CD4-positive, alpha-beta T cell treated with Interleukin-1 beta for 1 hour (primary cell): ENCODE measurements at regions not wholly inside any gene's neighbourhood (a gene's known extent, or its start where the extent isn't known, plus 50 kb on each side); places are given as distances from the start of the nearest gene placed in this dataset.
"Not testable (repeated sequence)": the region's sequence is repeated elsewhere in the genome, so short reads cannot be mapped to it uniquely, and the experiment has no call there.

Experiments
- DNase-seq, 2 donors: peaks; one replicate each; pipeline ENCODE4 v3.0.0-alpha.2; 2020 to 2022

DNA sequence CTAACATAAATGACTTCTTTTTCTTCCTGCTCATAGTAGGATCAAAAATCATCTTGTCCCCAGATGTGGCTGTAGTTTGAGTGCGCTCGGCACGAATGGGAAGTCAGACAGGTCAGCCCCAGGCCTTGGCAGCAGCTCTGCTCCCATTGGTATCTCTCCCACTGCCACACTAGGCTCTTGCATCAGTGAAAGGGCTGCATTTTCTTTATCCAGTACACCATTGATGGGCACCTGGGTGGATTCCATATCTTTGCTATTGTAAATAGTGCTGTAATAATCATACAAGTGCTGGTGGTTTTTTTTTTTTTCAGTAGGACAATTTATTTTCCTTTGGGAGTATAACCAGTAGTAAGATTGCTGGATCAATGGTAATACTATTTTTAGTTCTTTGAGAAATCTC, 865.5 kb downstream of the CCDC85A start:
- no peak for DNase-seq

DNA sequence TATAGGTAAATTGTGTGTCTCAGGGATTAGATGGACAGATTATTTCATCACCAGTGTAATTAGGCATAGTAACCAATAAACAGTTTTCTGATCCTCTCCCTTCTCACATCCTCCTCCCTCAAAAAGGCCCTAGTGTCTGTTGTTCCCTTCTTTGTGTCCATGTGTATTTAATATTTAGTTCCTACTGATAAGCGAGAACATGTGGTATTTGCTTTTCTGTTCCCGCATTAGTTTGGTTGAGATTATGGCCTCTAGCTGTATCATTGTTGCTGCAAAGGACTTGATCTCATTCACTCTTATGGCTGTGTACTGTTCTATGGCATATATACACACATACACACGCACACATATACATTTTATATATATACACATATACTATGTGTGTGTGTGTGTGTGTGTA, 866.2 kb downstream of the CCDC85A start:
- no peak for DNase-seq

DNA sequence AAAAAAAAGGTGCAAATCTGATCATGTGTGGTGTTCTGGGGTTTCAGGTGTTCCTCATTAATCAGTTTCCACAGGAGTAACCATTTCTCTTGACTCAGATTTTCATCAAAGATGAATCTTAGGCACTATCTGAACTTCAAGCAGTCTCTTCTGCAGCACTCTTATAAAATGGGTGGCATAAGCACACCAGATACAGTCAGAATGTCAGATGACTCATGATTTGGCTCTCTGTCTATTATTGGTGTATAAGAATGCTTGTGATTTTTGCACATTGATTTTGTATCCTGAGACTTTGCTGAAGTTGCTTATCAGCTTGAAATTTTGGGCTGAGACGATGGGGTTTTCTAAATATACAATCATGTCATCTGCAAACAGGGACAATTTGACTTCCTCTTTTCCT, 882.5 kb downstream of the CCDC85A start:
- DNase-seq, result not testable (repeated sequence)

DNA sequence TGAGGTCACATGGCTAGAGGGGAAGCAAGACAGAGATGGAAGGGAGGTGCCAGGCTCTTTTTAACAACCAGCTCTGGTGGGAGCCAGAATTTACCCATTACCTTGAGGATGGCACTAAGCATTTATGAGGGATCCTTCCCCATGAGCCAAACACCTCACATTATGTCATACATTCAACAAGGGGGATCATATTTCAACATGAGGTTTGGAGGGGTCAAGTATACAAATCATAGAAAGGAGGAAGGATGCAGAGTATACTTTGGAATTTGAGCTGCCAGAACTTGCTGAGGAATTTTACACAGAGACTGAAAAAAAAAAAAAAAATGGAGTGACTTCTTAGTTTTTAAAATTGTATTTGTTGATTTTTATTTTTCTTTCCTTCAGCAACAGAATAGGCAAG, 891.4 kb downstream of the CCDC85A start:
- no peak for DNase-seq

DNA sequence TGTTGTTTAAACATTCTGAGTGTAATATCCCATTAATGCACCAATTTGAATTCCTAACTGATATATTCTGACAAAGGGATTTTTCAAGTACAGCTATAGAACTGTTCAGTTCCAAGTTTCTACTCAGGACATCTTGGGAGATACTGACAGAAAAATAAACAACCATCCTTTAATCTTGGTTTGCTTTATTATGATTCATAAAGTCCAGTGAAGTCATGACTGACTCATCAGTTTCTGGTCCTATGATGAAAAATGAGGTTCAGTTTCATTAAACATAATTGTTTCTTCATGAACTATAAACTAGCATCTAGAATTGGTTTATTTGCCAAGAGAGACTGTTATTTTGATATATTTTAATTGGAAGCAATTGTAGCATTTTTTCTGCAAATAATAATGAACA, 896.2 kb downstream of the CCDC85A start:
- DNase-seq, result no peak

DNA sequence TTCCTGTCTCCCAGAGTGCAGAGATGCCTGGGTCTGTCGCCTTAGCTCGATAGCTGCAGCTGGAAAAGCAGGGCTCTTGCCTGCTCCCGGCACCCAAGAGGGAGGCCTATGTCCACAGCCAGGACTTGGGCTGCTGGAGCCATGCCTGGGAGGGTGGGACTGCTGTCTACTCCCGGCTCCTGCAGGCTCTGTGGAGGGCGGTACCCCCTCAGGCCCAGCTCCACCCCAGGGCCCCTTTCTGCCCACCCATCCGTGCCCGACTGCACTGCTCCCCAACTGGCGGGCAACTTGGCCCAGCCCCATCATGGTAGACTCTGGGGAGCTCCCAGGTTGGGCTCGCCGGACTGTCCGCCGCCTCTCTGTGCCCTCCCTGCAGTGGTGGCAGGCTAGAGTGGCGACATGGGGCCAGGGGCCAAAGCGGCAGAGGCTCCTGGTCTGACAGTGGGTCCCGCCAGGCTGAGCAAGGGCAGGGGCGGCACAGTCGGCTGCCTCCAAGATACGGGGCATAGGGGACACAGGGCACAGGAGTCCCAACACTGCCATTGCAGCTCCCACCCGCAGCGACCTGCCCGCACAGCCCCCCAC, 901.0 kb downstream of the CCDC85A start:
- no peak for DNase-seq

DNA sequence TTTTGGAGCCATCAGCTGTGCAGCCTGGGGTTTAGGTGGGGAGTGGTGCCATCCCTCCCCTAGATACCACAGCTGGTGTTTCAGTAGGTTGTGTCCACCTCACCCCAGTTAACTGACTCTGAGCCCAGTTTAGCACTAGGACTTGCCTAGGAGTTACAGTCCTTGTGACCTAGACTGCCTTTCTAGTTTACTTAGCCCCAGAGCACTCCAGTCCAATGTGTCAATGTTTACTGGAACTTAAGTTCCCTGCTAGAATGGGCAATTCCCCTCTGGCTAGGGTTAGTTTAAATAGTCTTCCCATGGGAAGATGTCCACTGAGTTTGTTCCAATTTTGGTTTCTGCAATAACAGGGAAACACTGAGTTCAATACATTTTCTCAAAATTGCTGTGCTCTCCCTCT, 909.2 kb downstream of the CCDC85A start:
- DNase-seq, result no peak

DNA sequence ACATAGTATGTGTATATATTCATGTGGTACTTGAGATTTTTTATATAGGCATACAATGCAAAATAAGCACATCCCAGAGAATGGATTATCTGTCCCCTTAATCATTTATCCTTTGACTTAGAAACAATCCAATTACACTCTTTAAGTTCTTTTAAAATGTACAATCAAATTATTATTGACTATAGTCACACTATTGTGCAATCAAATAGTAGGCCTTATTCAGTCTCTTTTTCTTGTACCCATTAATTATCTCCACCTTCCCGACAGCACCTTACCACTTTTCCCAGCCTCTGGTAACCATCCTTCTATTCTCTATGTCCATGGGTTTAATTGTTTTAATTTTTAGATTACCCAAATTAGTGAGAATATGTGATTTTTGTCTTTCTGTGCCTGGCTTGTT, 914.1 kb downstream of the CCDC85A start:
- no peak for DNase-seq

DNA sequence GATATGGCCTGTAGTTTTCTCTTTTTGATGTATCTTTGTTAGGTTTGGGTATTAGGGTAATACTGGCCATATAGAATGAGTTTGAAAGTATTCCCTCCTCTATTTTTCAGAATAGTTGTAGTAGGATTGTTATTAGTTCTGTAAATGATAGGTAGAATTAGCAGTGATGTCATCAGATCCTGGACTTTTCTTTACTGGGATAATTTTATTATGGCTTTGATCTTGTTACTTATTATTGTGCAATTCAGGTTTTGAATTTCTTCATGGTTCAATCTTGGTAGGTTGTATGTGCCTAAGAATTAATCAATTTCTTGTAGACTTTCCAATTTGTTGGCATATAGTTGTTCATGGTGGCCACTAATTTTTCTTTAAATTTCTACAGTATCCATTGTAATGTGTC, 916.6 kb downstream of the CCDC85A start:
- no peak for DNase-seq

DNA sequence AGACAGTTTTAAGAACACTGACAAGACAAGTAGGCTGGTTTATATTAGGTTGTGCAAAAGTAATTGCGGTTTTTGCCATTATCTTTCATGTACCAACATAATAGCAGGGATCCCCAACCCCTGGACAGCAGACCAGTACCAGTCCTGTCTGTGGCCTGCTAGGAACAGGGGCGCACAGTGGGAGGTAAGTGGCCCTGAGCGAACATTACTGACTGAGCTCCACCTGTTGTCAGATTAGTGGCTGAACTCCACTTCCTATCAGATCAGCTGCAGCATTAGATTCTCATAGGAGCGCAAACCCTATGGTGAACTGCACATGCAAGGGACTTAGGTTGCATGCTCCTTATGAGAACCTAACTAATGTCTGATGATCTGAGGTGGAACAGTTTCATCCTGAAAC, 921.9 kb downstream of the CCDC85A start:
- no peak for DNase-seq

DNA sequence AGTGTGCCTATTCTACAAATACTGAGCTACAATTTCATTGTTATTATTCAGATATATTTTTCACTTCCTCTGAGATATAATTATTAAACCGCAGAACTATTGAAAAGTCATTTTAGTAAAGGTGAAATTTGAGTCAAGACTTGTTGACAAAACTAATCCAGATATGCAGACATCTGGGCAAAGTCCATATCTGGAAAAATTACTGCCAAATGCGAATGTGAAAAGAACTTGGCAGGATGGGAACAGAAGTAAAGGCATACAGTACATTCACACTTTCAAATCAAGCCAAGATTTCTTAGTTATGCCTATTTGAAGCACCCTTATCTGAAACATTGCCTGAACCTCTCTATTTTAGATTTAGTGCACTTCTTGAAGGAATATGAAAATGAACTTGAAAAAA, 923.6 kb downstream of the CCDC85A start:
- no peak for DNase-seq

DNA sequence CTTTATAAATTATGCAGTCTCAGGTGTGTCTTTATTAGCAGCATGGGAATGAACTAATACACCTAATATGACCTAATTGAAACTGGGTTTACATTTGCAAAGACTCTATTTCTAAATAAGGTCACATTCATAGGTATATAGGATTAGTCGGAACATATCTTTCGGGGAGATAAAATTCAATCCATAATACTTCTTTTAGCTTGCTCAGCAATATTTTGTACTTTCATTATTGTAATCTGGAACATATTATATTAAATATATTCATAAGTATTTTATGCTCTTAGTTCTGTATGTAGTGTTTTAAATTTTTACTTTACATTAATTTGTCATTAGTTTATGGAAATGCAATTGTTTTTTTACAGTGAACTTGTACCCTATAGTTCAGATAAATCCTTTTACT, 927.7 kb downstream of the CCDC85A start:
- DNase-seq, result no peak

DNA sequence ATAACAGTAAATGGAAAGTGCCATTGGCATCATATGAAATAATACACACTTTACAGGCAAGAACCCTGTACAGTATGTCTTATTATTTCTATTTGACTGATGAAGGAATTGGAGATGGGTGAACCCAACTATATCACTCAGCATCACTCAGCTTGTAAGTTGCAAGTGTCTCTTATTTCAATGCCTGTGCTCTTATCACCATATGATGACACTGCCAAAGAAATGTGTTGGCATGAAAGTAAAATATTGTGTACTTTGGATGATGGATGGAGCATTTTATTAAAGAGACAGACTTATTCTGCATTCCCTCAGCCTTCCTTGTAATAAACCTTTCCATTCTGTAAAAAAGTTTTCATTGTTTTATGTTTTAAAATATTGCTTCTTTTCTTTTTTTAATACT, 927.5 kb upstream of the VRK2 start:
- no peak for DNase-seq

DNA sequence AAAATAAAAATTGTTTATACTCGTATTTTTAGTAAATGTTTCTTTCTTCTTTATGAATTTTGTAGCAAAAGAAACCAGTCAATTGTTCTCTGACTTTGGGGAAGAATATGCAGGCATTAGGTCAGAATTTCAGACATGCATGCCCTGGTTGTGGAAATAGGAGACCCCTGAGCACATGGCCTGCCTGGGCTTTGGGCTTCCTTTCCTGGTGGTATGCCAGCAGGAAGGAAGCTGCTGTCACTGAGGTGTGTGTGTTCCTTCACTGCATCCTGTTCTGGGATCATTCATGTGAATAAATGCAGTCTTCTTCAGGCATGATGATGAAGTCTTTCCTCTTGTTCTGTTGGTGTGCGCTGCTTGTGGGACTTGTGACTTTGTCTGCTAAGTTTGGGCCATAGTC, 920.2 kb upstream of the VRK2 start:
- DNase-seq, result no peak

DNA sequence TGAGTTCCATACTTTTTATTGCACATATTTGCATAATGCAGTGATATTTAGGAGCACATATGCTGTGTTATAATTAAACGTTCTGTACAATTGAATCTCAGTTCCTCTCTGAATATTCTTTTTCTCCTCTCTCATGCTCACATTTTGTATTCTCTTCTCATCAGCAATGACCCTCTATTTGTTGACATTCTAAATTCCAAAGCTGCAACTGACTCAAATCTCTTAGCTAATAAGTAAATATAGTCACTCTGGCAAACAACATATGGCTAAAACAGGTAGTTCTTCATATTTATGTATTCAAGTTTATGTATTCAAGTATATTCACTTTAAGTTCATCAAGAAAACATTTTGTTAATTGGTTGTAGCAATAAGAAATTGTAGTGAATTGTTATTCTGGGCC, 907.4 kb upstream of the VRK2 start:
- DNase-seq, result no peak

DNA sequence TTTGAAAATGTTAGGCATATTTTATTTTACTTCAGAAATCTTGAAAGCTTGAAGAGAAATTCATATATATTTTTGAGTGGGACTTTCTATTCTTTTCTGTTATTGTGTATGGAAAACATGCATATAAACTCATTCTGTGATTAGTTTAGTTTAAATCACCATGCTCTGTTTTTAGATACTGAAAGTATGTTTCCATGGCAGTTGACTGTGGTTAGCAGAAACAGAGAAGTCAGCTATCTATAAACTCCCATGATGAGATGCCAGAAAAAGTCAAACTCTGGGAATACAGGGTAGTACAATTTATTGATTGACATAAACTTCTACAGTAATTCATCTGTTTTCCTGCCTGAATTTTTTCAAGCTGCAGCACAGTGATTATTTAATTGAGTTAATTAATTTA, 905.3 kb upstream of the VRK2 start:
- DNase-seq, result no peak

DNA sequence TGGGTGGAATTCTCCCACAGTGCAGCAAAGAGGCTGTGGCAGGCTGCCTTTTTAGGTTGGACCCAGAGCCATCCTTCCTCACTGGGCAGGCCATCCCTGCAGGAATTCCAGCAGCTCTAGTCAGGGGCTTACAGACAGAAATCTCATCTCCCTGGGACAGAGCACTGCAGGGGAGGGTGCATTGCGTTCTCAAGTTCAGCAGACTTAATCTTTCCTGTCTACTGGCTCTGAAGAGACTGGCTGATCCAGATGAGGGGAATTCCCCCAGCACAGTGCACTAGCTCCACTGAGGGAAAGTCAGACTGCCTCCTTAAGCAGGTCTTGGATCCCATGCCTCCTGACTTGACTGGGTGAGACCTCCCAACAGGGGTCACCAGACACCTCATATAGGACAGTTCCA, 899.7 kb upstream of the VRK2 start:
- no peak for DNase-seq

DNA sequence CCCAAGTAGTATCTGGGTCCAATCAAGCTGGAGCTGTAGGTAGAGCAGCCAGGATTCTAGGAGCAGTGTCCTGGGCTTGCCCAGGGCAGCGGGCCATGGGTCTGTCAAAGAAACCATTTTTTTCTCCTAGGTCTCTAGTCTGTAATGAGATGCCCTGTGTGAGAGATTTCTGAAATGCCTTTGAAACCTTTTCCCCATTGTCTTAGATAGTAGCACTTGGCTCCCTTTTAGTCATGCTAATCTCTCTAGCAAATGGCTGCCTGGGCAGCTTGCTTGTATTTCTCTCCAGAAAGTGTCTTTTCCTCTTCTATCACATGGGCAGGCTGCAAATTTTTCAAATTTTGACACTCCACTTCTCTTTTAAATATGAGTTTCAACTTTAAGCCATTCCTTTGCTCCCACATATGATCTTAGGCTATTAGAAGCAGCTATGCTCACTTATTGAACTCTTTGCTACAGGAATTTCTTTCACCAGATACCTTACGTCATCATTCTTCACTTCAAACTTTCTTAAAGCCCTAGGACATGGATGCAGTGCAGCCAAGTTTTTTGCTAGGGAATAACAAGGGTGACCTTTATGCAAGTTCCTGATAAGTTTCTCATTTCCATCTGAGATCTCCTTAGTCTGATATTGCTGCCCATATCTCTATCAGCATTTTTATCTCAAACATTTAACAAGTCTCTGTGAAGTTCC, 890.2 kb upstream of the VRK2 start:
- no peak for DNase-seq

DNA sequence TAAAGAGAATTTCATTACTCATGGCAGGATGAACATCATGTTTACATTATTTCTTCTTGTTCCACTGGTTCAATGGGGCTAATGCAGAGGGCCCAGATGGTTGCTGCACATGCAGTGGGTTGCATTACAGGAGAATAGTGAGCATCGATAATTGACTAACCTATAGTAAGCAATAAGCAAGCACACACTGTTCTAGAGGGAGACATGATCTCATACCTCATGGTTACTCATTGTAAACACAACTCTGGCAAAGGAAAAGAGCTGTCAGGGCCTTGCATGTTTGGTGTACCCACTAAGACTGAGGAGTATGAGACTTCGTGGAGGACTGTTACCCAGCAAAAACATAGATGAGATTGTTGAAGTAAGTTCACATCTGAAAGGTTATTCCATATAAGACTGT, 885.6 kb upstream of the VRK2 start:
- no peak for DNase-seq

DNA sequence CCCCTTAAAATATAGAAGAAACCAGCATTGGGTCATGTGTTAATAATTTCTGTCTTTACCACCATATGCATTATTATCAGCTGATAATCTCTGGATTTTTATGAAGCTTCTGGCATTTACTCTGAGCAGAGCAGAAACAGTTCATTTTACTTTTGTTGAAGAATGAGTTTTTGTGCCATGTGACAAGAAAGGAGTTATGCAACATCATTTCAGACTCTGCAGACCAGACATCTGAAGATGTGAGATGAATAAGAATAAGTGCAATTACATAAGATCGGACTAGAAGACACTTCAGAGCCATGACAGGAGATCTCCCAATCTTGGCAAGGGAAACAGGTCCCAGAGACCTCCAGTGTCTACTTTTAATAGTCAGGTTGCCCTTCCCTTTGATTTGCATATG, 869.4 kb upstream of the VRK2 start:
- DNase-seq, result no peak

DNA sequence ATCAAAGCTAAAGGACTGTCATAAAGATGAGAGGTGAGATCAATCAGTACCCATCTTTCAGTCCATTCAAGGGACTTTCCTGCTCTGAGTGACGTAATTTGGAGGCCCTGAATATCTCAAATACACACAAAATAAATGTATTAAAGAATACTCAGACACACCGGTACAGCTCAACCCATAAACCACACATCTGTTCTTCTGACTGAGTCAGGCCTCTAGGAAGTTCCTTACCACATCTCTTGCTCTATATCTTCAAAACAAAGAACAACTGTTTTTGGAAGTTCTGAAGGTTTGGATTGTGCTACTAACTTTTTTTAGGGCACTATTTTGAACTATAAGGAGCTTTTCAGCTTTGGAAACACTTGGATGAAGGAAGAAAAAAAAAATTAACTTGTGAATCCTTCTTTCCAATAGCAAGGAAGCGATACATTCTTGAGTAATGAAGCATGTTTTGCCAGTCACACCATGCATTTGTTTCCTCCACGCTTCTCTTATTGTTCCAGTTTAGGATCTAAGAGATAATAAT, 866.5 kb upstream of the VRK2 start:
- no peak for DNase-seq

DNA sequence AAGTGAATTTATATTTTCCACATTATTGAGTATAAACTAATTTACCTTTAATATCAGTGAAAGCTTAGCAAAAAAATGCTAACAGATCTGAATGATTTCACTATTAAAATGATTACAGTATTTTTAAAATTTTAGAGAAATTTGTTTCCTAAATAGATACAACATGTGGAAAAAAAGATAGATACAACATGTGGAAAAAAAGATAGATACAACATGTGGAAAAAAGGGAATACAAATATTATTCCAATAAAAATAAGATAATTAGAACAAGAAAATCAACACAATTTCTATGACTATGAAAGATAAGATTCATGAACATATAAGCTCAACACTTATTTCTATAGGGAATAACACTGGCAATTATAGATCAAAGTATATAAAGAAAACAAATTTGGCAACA, 865.9 kb upstream of the VRK2 start:
- DNase-seq, result no peak

DNA sequence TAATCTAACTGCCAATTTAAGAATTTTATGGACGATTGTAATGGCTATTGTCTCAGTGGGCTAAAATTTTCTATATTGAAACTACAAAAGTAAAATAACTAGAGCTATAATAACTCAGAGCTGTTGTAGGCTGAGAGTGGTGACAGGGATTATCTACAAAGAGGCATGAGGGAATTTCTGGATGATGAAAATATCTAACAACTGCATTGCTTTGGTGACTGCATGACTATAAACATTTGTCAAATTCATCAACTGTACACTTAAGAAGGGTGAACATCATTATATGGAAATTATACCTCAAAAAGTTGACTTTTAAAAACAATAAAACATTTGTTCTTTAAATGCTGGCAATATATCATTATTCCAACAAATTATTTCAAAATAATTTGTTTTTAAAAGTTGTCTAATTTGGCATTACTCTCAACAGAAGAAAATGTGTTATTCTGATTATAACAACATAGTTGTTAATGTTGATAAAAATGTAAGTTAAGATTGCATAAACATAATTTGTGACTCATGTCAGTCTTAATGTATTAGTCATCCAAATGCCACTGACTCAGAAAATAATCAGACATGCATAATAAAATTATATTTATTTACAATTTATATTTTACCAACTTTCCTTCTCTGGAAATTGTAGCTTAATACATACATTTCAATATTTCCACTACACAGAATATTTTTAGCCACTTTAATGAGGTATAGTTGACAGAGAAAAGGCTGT, 865.1 kb upstream of the VRK2 start:
- DNase-seq, result no peak

DNA sequence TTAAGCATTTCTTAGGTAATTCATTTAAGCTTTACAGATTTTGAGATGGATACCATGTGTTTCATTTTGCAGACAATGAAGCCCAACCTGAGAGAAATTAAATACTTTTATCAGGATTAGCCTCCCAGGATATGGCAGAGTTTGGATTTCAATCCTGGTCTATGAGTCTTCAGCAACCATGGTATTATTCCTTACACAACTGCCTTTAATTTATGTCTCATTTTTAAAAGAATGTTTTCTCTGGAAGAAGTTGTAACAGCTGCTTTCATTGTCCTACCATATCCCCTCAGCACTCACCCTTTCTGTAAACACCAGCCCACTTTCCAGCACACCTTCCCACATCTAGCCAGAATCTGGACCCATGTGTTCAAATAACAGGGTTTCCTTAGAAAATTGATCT, 863.7 kb upstream of the VRK2 start:
- no peak for DNase-seq
